ENCODE measurements at regions not wholly inside any gene's neighbourhood (a gene's known extent, or its start where the extent isn't known, plus 50 kb on each side); places are given as distances from the start of the nearest gene placed in this dataset.

DNA sequence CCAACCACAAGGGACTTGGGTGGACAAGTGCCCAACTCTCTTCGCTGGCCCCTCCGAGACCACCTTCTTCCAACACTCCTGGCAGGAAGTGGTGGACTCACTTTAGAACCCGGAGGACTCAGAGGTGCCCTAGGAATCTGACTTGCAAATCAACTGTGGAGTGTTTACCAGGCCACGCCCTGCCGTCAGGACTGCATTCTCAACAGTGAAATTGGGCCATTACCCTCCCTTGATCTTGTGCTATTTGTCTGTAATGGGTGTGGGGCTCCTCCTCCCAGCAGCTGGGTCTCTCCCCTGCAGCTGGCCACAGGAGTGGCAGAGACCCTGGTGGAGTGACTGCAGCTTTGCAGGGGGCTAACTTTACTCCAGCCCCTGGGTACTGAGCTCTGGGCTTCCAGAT is 212.2 kb upstream of the RPL38 start:
- TF ChIP-seq TAF1 (IDR thresholded peaks at IDR 0.05; ENCODE audit: borderline replicate concordance, insufficient read depth, low read length), result no peak
- TF ChIP-seq POLR2AphosphoS5 (IDR thresholded peaks at IDR 0.05; ENCODE audit: low read depth, low read length), result no peak
- TF ChIP-seq SIN3A (IDR thresholded peaks at IDR 0.05; ENCODE audit: borderline replicate concordance, insufficient read depth, low read length), result no peak
- TF ChIP-seq, protein P1, sequence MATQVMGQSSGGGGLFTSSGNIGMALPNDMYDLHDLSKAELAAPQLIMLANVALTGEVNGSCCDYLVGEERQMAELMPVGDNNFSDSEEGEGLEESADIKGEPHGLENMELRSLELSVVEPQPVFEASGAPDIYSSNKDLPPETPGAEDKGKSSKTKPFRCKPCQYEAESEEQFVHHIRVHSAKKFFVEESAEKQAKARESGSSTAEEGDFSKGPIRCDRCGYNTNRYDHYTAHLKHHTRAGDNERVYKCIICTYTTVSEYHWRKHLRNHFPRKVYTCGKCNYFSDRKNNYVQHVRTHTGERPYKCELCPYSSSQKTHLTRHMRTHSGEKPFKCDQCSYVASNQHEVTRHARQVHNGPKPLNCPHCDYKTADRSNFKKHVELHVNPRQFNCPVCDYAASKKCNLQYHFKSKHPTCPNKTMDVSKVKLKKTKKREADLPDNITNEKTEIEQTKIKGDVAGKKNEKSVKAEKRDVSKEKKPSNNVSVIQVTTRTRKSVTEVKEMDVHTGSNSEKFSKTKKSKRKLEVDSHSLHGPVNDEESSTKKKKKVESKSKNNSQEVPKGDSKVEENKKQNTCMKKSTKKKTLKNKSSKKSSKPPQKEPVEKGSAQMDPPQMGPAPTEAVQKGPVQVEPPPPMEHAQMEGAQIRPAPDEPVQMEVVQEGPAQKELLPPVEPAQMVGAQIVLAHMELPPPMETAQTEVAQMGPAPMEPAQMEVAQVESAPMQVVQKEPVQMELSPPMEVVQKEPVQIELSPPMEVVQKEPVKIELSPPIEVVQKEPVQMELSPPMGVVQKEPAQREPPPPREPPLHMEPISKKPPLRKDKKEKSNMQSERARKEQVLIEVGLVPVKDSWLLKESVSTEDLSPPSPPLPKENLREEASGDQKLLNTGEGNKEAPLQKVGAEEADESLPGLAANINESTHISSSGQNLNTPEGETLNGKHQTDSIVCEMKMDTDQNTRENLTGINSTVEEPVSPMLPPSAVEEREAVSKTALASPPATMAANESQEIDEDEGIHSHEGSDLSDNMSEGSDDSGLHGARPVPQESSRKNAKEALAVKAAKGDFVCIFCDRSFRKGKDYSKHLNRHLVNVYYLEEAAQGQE (IDR thresholded peaks at IDR 0.05; ENCODE audit: insufficient read depth in 1 of 2, low read depth in 2 of 2, low read length in 2 of 2), result no peak

Measured in PFSK-1 (cell line).